Transverse colon (tissue), 4 donors: ENCODE measurements at regions not wholly inside any gene's neighbourhood (a gene's known extent, or its start where the extent isn't known, plus 50 kb on each side); places are given as distances from the start of the nearest gene placed in this dataset.
"Not testable (repeated sequence)": the region's sequence is repeated elsewhere in the genome, so short reads cannot be mapped to it uniquely, and the experiment has no call there.

ENCODE experiments used
- DNase-seq: peaks from one replicate; pipeline ENCODE4 v3.0.0-alpha.2; 2019
- H3K27ac ChIP-seq, 4 donors: fragments of 200-600 bp; sonication (generic); 2 replicates each; pipeline ENCODE4 v1.5.1; 2016 to 2018; ENCODE audit warnings: inconsistent platforms in 4 of 4
- H3K27me3 ChIP-seq: fragments of 200-600 bp; sonication (generic); 2 replicates; pipeline ENCODE4 v1.5.1; 2017; ENCODE audit warnings: inconsistent platforms
- H3K36me3 ChIP-seq, 4 donors: fragments of 200-600 bp; sonication (generic); 2 replicates each; pipeline ENCODE4 v1.5.1; 2017 to 2019; ENCODE audit warnings: inconsistent platforms in 4 of 4
- H3K4me1 ChIP-seq, 4 donors: fragments of 200-600 bp; sonication (generic); 2 replicates each; pipeline ENCODE4 v1.5.1; 2017 to 2020; ENCODE audit warnings: inconsistent platforms in 4 of 4
- H3K4me3 ChIP-seq, 4 donors: fragments of 200-600 bp; sonication (generic); 1 replicate in 1 of 4; 2 replicates in 3 of 4; pipeline versions ENCODE4 v1.5.1 to v1.6.1; 2017 to 2019; ENCODE audit warnings: inconsistent platforms in 4 of 4
- H3K9me3 ChIP-seq, 2 donors: fragments of 200-600 bp; sonication (generic); 2 replicates each; pipeline ENCODE4 v1.5.1; 2017 to 2019; ENCODE audit warnings: inconsistent platforms in 2 of 2
- CTCF ChIP-seq, 5 experiments: fragments of 200-600 bp in 3 of 5; fragments of 450-650 bp in 2 of 5; sonication (generic) in 3 of 5; IDR thresholded peaks; 1 replicate in 2 of 5; 2 replicates in 3 of 5; pipeline ENCODE4 v1.5.1; 2016 to 2017; ENCODE audit warnings: antibody characterized with exemption in 5 of 5, inconsistent platforms in 3 of 5, mild to moderate bottlenecking in 2 of 5, moderate library complexity in 1 of 5
- EP300 ChIP-seq: sonication (generic); formaldehyde crosslinking; IDR thresholded peaks from one replicate; pipeline ENCODE4 v1.6.1; 2017; ENCODE audit warnings: antibody characterized with exemption, low read depth
- POLR2A ChIP-seq: fragments of 450-650 bp; IDR thresholded peaks from one replicate; pipeline ENCODE4 v1.6.1; 2016; ENCODE audit warnings: antibody characterized with exemption, mild to moderate bottlenecking, moderate library complexity
- POLR2AphosphoS5 ChIP-seq, 3 donors: sonication (generic); formaldehyde crosslinking; IDR thresholded peaks; one replicate each; pipeline ENCODE4 v1.6.1; 2016; ENCODE audit warnings: antibody characterized with exemption in 3 of 3
- WGBS, 2 donors: methylation state at CpG; one replicate each; pipeline ENCODE4 v1.1.5; 2018; ENCODE audit warnings: low coverage in 1 of 2; 5-methylcytosine and 5-hydroxymethylcytosine counted together
- in situ Hi-C, 4 donors: fragments of 200-750 bp; cut with MboI; loops; one replicate each; pipeline versions ENCODE4 v1.15.0 to v1.15.1; 2017; ENCODE audit warnings: low sequenced_read_pairs in 3 of 4, low pct_ligation_motif_present in 1 of 4, low pct_unique_long_range_greater_than_20kb in 1 of 4
- intact Hi-C: fragments of 100-400 bp; cut with DNase I; formaldehyde crosslinking; loops from one replicate; pipeline ENCODE4 v1.15.1; 2023; ENCODE audit warnings: low total_unique reads

GRCh38 chr12:131364903-131365820 is 345.7 kb upstream of the SFSWAP start:
- intact Hi-C loops, result no loop called here
- Histone ChIP-seq H3K27me3 (no peaks in the 10 kb centered on the region), H3K4me3 (no peak overlapping the region), H3K4me1 (no peaks in the 10 kb centered on the region), H3K9me3 (no peaks in the 10 kb centered on the region), H3K36me3 (no peaks in the 10 kb centered on the region), H3K27ac (no peak overlapping the region)
- no peak for DNase-seq
- 77 to 82% methylated on average over 5 to 12 of the region's 12 CpGs for WGBS, 2 donors
- in situ Hi-C loops, result no loop called here
- TF ChIP-seq CTCF (IDR thresholded peaks at IDR 0.05), result no peak
- no peak for TF ChIP-seq POLR2A
- TF ChIP-seq POLR2AphosphoS5 (IDR thresholded peaks at IDR 0.05), result no peak
- no peak for TF ChIP-seq EP300

- in situ Hi-C loops (no loop called here), intact Hi-C loops (no loop called here)
- no peak for DNase-seq
- H3K9me3 ChIP-seq, result no peaks in the 10 kb centered on the region
- TF ChIP-seq CTCF (IDR thresholded peaks at IDR 0.05) (no peak), EP300 (no peak), POLR2A (no peak), POLR2AphosphoS5 (IDR thresholded peaks at IDR 0.05) (no peak)
- H3K36me3 ChIP-seq, result no peaks in the 10 kb centered on the region
- H3K4me1 ChIP-seq, result no peaks in the 10 kb centered on the region
- no peaks in the 10 kb centered on the region for H3K27me3 ChIP-seq
- 56 to 71% methylated on average over 6 to 12 of the region's 15 CpGs for WGBS, 2 donors
- no peak overlapping the region for H3K27ac ChIP-seq
- H3K4me3 ChIP-seq, result no peak overlapping the region
Observed at GRCh38 chr12:131365821-131366260, 345.0 kb upstream of the SFSWAP start.

GRCh38 chr12:131366261-131366871 is 344.5 kb upstream of the SFSWAP start:
- intact Hi-C loops (no loop called here), in situ Hi-C loops (no loop called here)
- H3K4me1 ChIP-seq, result no peaks in the 10 kb centered on the region

GRCh38 chr12:131367067-131367982 is 343.6 kb upstream of the SFSWAP start:
- intact Hi-C loops, DNase-seq: not testable (repeated sequence)

More at GRCh38 chr12:131366261-131366871, 344.5 kb upstream of the SFSWAP start:
- Histone ChIP-seq H3K27ac (no peak overlapping the region), H3K36me3 (no peaks in the 10 kb centered on the region), H3K27me3 (no peaks in the 10 kb centered on the region), H3K4me3 (no peak overlapping the region), H3K9me3 (no peaks in the 10 kb centered on the region)
- no peak for DNase-seq
- 63% methylated on average over 11 of the region's 11 CpGs; no CpG with 5 or more reads in 1 of the 2 donors for WGBS, 2 donors
- TF ChIP-seq CTCF (IDR thresholded peaks at IDR 0.05), result no peak
- no peak for TF ChIP-seq POLR2AphosphoS5 (IDR thresholded peaks at IDR 0.05)

More at GRCh38 chr12:131367067-131367982, 343.6 kb upstream of the SFSWAP start:
- H3K27me3 ChIP-seq, H3K36me3 ChIP-seq, H3K9me3 ChIP-seq, H3K27ac ChIP-seq, H3K4me3 ChIP-seq, H3K4me1 ChIP-seq, in situ Hi-C loops: not testable (repeated sequence)
- 89 to 93% methylated on average over 3 to 12 of the region's 27 CpGs for WGBS, 2 donors
